K562 (cell line): ENCODE measurements at regions not wholly inside any gene's neighbourhood (a gene's known extent, or its start where the extent isn't known, plus 50 kb on each side); places are given as distances from the start of the nearest gene placed in this dataset.

Experiments used
- ATAC-seq: fragments of 200-7000 bp; cut with Tn5 transposase; 3 replicates; pipeline ENCODE4 v1.9.1; 2020; ENCODE audit warnings: moderate library complexity
- BruUV-seq: library from RNA; stranded (reverse); fragments of 400-500 nt; replicated peaks from 2 replicates; lab custom pipeline; 2021; lab: Mats Ljungman, UMichigan
- CTCF ChIA-PET: fragments of 300-600 bp; formaldehyde crosslinking; extraction: SDS; loops from one replicate; lab custom pipeline; 2021; ENCODE audit warnings: low intra/inter-chr PET ratio; lab: Yijun Ruan, JAX
- POLR2A ChIA-PET: fragments of 300-600, 350-650 bp; sonication (Branson Sonifier 250); formaldehyde crosslinking; extraction: SDS; loops from one replicate; lab custom pipeline; 2021; ENCODE audit warnings: antibody characterized with exemption, inconsistent platforms; lab: Yijun Ruan, JAX
- DNase-seq, 4 experiments: peaks; one replicate each; pipeline versions ENCODE4 v3.0.0 to v3.0.0-alpha.2; 2011 to 2018; ENCODE audit warnings: low spot score in 3 of 4, mixed read lengths in 3 of 4; ENCODE audit errors: extremely low read depth in 1 of 4
- FAIRE-seq: peaks from 2 replicates; lab custom pipeline; 2011; peaks lifted over from hg19 to GRCh38; lab: Jason Lieb, UNC
- H2AFZ ChIP-seq: 2 replicates; pipeline ENCODE4 v1.6.0; 2011; ENCODE audit warnings: low read depth, low read length, control low read depth, inconsistent platforms
- H3K27ac ChIP-seq: fragments of 200-600 bp; 3 replicates; pipeline ENCODE4 v1.8.0; 2011; ENCODE audit warnings: low read depth, mild to moderate bottlenecking, control low read depth, inconsistent platforms, low read length, moderate library complexity, mixed read lengths; ENCODE audit errors: extremely low read depth
- H3K27me3 ChIP-seq, 2 experiments: fragments of 300-600 bp in 1 of 2; 2 replicates in 1 of 2; 3 replicates in 1 of 2; pipeline versions ENCODE4 v1.6.0 to v1.8.0; 2011; ENCODE audit warnings: inconsistent platforms in 2 of 2, low read length in 2 of 2, mild to moderate bottlenecking in 1 of 2, mixed read lengths in 1 of 2, moderate library complexity in 1 of 2; ENCODE audit not compliant: control insufficient read depth in 2 of 2, insufficient read depth in 2 of 2
- H3K36me3 ChIP-seq: fragments of 300-600 bp; 3 replicates; pipeline ENCODE4 v1.8.0; 2011; ENCODE audit warnings: mild to moderate bottlenecking, low read length, inconsistent platforms; ENCODE audit not compliant: control insufficient read depth, insufficient read depth
- H3K4me1 ChIP-seq, 2 experiments: fragments of 200-600 bp in 1 of 2; replicated peaks in 1 of 2; 2 replicates in 1 of 2; 3 replicates in 1 of 2; pipeline versions ENCODE4 v1.5.1 to v1.8.0; 2011; ENCODE audit warnings: inconsistent platforms in 2 of 2, low read length in 2 of 2, mild to moderate bottlenecking in 1 of 2, mixed read lengths in 1 of 2, moderate library complexity in 1 of 2; ENCODE audit not compliant: control insufficient read depth in 2 of 2, insufficient read depth in 2 of 2
- H3K4me2 ChIP-seq: 2 replicates; pipeline ENCODE4 v1.6.1; 2011; ENCODE audit warnings: low read length, control low read depth, inconsistent platforms, mixed read lengths; ENCODE audit not compliant: insufficient read depth
- H3K4me3 ChIP-seq: fragments of 200-600 bp; sonication (generic), shearing (Covaris generic); 2 replicates; pipeline ENCODE4 v1.5.1; 2016; ENCODE audit warnings: control low read depth, inconsistent platforms
- H3K79me2 ChIP-seq: fragments of 200-600 bp; 3 replicates; pipeline ENCODE4 v1.8.0; 2011; ENCODE audit warnings: low read length, inconsistent platforms; ENCODE audit not compliant: control insufficient read depth, insufficient read depth
- H3K9ac ChIP-seq, 2 experiments: 2 replicates each; pipeline versions ENCODE4 v1.6.0 to v1.6.1; 2011; ENCODE audit warnings: low read depth in 2 of 2, low read length in 2 of 2, control low read depth in 1 of 2, inconsistent platforms in 1 of 2, mild to moderate bottlenecking in 1 of 2, mixed read lengths in 1 of 2; ENCODE audit not compliant: insufficient read depth in 1 of 2
- H3K9me1 ChIP-seq: one replicate; pipeline ENCODE4 v1.6.0; 2011; ENCODE audit warnings: inconsistent platforms, mild to moderate bottlenecking, low read length, moderate library complexity; ENCODE audit not compliant: control insufficient read depth, insufficient read depth
- H3K9me3 ChIP-seq: replicated peaks from 2 replicates; pipeline ENCODE4 v1.5.1; 2011; ENCODE audit warnings: low read depth, low read length, inconsistent platforms; ENCODE audit not compliant: control insufficient read depth, insufficient read depth
- H4K20me1 ChIP-seq: replicated peaks from 2 replicates; pipeline ENCODE4 v1.6.1; 2011; ENCODE audit warnings: low read length, inconsistent platforms, mixed read lengths; ENCODE audit not compliant: control insufficient read depth, insufficient read depth
- ASH1L ChIP-seq: fragments of 450-650 bp; IDR thresholded peaks from 2 replicates; pipeline ENCODE4 v1.6.1; 2018; ENCODE audit warnings: borderline replicate concordance, mild to moderate bottlenecking, low read depth; ENCODE audit not compliant: partially characterized antibody
- ETV5 ChIP-seq: sonication (generic); formaldehyde crosslinking; IDR thresholded peaks from 2 replicates; pipeline ENCODE4 v1.4.0; 2020; ENCODE audit warnings: low read depth, mild to moderate bottlenecking, missing genetic modification reagents
- HNRNPL ChIP-seq: fragments of 200-400 bp; formaldehyde crosslinking; IDR thresholded peaks from 2 replicates; pipeline ENCODE4 v1.6.1; 2017; ENCODE audit warnings: low read depth, mild to moderate bottlenecking, low read length
- PHF20 ChIP-seq: fragments of 450-650 bp; IDR thresholded peaks from 2 replicates; pipeline ENCODE4 v1.6.1; 2018; ENCODE audit not compliant: partially characterized antibody
- POLR2H ChIP-seq: IDR thresholded peaks from 2 replicates; pipeline ENCODE4 v1.6.1; 2016; ENCODE audit warnings: missing genetic modification characterization, low read depth, mild to moderate bottlenecking, control low read depth, missing compliant biosample characterization, moderate library complexity
- POLR3A ChIP-seq: IDR thresholded peaks from 2 replicates; pipeline ENCODE4 v1.6.1; 2011; ENCODE audit warnings: borderline replicate concordance, mild to moderate bottlenecking, moderate library complexity; ENCODE audit not compliant: insufficient read length, insufficient read depth; ENCODE audit errors: extremely low read depth
- RB1 ChIP-seq: fragments of 450-650 bp; IDR thresholded peaks from 2 replicates; pipeline ENCODE4 v1.6.1; 2017; ENCODE audit warnings: low read depth, mild to moderate bottlenecking
- RBM22 ChIP-seq: fragments of 200-400 bp; formaldehyde crosslinking; IDR thresholded peaks from 2 replicates; pipeline ENCODE4 v1.6.1; 2018; ENCODE audit warnings: low read length, low read depth; ENCODE audit not compliant: poor library complexity, severe bottlenecking
- TAF9B ChIP-seq: fragments of 450-650 bp; IDR thresholded peaks from 2 replicates; pipeline ENCODE4 v1.6.1; 2018; ENCODE audit warnings: mild to moderate bottlenecking; ENCODE audit not compliant: partially characterized antibody
- TCF7L2 ChIP-seq: fragments of 150-350 bp; IDR thresholded peaks from 2 replicates; pipeline ENCODE4 v1.6.1; 2016; ENCODE audit warnings: low read depth, mild to moderate bottlenecking, low read length, moderate library complexity
- ZNF143 ChIP-seq: sonication (generic); formaldehyde crosslinking; IDR thresholded peaks from 2 replicates; pipeline ENCODE4 v1.9.0; 2022; ENCODE audit warnings: mild to moderate bottlenecking, missing genetic modification reagents
- ZNF408 ChIP-seq: fragments of 250-450 bp; sonication (Bioruptor Pico); IDR thresholded peaks from 2 replicates; pipeline ENCODE4 v1.4.0; 2020; ENCODE audit warnings: low read depth, mild to moderate bottlenecking, moderate library complexity
- WGBS: fragments of 100-300 bp; shearing (Covaris generic); methylation state at CpG from one replicate; pipeline ENCODE4 v1.1.6; 2016; ENCODE audit warnings: low coverage, mixed read lengths; ENCODE audit not compliant: insufficient coverage; ENCODE audit errors: missing lambda C conversion rate; 5-methylcytosine and 5-hydroxymethylcytosine counted together
- in situ Hi-C: fragments of 300-500 bp; cut with MboI; formaldehyde crosslinking; loops from 4 replicates; pipeline ENCODE4 v1.15.0; 2018; ENCODE audit warnings: inconsistent platforms, mixed read lengths
- intact Hi-C: fragments of 100-400 bp; cut with micrococcal nuclease; formaldehyde crosslinking; loops from 2 replicates; pipeline ENCODE4 v1.14.2; 2022
- TF ChIP-seq, protein P1 (sequence below): fragments of 200-800 bp; sonication (Bioruptor generic); IDR thresholded peaks from 2 replicates; pipeline ENCODE4 v1.6.1; 2017; ENCODE audit warnings: missing genetic modification characterization, missing compliant biosample characterization
- TF ChIP-seq, protein P2 (sequence below): fragments of 450-650 bp; IDR thresholded peaks from 2 replicates; pipeline ENCODE4 v1.6.1; 2016; ENCODE audit warnings: mild to moderate bottlenecking

DNA sequence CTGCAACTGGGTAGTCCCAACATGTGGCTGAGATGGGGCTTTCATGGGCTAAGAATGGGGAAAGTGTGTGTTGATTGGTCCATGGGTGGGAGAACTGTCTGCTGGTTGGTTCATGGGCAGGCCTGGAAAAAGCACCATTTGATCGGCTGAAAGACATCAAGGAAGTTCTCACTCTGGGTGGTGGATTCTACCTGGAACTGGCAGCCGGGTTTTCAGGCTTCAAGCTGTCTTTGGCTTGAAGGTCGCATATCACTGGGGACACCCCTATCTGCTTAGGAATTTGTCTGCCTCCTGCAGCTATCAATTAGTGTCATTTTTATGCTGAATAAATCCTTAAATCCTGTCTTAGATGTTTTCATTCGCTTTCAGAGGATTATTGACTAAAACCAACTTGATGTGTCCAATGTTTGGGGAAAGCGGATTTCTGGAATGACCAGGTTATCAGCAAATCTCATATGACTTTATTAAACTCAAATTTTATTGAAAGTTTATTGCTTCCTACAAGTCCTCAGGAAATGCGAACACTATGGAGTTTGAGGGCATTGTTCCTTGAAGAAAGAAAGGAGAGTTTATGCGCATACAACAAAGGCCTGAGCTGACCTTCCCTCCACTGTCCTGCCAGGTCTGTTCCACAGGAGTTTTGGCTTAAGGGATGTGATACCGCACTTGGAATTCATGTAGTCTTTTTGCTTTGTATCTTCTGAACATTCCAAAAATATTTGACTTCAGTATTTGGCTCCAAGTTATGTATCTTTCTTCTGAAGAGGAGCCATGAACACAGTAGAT lies 451.1 kb downstream of the TUSC1 start:
- no peaks in the 10 kb centered on the region for H3K4me1 ChIP-seq
- POLR2A ChIA-PET = no interaction called here
- no peak for DNase-seq
- in situ Hi-C loops = no loop called here
- H3K27ac ChIP-seq = no peak overlapping the region
- no CpG with 5 or more reads among the region's 8 CpGs for WGBS
- H3K79me2 ChIP-seq = no peaks in the 10 kb centered on the region
- no peak overlapping the region for H3K9ac ChIP-seq
- no peak overlapping the region for H3K4me3 ChIP-seq
- H2AFZ ChIP-seq = no peak overlapping the region
- no peaks in the 10 kb centered on the region for H3K36me3 ChIP-seq
- no peak overlapping the region for H3K4me2 ChIP-seq
- H3K9me1 ChIP-seq = no peaks in the 10 kb centered on the region
- no peaks in the 10 kb centered on the region for H4K20me1 ChIP-seq
- BruUV-seq = no TSS peak
- no peaks in the 10 kb centered on the region for H3K9me3 ChIP-seq
- CTCF ChIA-PET = no interaction called here
- TF ChIP-seq HNRNPL = no peak
- no peak for TF ChIP-seq PHF20
- no peak for TF ChIP-seq ZNF408 (CRISPR knock-in tag)
- TF ChIP-seq RBM22 = no peak
- TF ChIP-seq POLR3A = no peak
- TF ChIP-seq RB1 = no peak
- TF ChIP-seq POLR2H = no peak
- TF ChIP-seq, protein P1, sequence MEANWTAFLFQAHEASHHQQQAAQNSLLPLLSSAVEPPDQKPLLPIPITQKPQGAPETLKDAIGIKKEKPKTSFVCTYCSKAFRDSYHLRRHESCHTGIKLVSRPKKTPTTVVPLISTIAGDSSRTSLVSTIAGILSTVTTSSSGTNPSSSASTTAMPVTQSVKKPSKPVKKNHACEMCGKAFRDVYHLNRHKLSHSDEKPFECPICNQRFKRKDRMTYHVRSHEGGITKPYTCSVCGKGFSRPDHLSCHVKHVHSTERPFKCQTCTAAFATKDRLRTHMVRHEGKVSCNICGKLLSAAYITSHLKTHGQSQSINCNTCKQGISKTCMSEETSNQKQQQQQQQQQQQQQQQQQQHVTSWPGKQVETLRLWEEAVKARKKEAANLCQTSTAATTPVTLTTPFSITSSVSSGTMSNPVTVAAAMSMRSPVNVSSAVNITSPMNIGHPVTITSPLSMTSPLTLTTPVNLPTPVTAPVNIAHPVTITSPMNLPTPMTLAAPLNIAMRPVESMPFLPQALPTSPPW (CRISPR knock-in tag) = no peak
- TF ChIP-seq ZNF143 (CRISPR knock-in tag) = no peak
- no peak for TF ChIP-seq ETV5
- TF ChIP-seq, protein P2, sequence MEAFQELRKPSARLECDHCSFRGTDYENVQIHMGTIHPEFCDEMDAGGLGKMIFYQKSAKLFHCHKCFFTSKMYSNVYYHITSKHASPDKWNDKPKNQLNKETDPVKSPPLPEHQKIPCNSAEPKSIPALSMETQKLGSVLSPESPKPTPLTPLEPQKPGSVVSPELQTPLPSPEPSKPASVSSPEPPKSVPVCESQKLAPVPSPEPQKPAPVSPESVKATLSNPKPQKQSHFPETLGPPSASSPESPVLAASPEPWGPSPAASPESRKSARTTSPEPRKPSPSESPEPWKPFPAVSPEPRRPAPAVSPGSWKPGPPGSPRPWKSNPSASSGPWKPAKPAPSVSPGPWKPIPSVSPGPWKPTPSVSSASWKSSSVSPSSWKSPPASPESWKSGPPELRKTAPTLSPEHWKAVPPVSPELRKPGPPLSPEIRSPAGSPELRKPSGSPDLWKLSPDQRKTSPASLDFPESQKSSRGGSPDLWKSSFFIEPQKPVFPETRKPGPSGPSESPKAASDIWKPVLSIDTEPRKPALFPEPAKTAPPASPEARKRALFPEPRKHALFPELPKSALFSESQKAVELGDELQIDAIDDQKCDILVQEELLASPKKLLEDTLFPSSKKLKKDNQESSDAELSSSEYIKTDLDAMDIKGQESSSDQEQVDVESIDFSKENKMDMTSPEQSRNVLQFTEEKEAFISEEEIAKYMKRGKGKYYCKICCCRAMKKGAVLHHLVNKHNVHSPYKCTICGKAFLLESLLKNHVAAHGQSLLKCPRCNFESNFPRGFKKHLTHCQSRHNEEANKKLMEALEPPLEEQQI = no peak
- no peak for TF ChIP-seq ASH1L
- TF ChIP-seq TCF7L2 = no peak
- no peak for TF ChIP-seq TAF9B
- TF ChIP-seq, all 486 proteins: peak for 0
- ATAC-seq (no peak), FAIRE-seq (no peak)
- intact Hi-C loops = no loop called here
- H3K27me3 ChIP-seq = no peaks in the 10 kb centered on the region
